Peyer's patch (tissue), 4 donors: ENCODE measurements at regions not wholly inside any gene's neighbourhood (a gene's known extent, or its start where the extent isn't known, plus 50 kb on each side); places are given as distances from the start of the nearest gene placed in this dataset.

Experiments used
- POLR2A ChIP-seq, 2 donors: fragments of 450-650 bp; IDR thresholded peaks; one replicate each; pipeline ENCODE4 v1.5.1; 2017; ENCODE audit warnings: antibody characterized with exemption in 2 of 2, mild to moderate bottlenecking in 2 of 2, moderate library complexity in 2 of 2
- TF ChIP-seq, protein P1 (sequence below), 6 experiments: fragments of 450-650 bp in 4 of 6; fragments of 200-600 bp in 2 of 6; sonication (generic) in 1 of 6; IDR thresholded peaks; one replicate each; pipeline ENCODE4 v1.5.1; 2017 to 2019; ENCODE audit warnings: antibody characterized with exemption in 6 of 6, mild to moderate bottlenecking in 3 of 6, moderate library complexity in 1 of 6

- TF ChIP-seq, protein P1, sequence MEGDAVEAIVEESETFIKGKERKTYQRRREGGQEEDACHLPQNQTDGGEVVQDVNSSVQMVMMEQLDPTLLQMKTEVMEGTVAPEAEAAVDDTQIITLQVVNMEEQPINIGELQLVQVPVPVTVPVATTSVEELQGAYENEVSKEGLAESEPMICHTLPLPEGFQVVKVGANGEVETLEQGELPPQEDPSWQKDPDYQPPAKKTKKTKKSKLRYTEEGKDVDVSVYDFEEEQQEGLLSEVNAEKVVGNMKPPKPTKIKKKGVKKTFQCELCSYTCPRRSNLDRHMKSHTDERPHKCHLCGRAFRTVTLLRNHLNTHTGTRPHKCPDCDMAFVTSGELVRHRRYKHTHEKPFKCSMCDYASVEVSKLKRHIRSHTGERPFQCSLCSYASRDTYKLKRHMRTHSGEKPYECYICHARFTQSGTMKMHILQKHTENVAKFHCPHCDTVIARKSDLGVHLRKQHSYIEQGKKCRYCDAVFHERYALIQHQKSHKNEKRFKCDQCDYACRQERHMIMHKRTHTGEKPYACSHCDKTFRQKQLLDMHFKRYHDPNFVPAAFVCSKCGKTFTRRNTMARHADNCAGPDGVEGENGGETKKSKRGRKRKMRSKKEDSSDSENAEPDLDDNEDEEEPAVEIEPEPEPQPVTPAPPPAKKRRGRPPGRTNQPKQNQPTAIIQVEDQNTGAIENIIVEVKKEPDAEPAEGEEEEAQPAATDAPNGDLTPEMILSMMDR (IDR thresholded peaks at IDR 0.05), result no peak
- TF ChIP-seq POLR2A (IDR thresholded peaks at IDR 0.05), result no peak
Observed at GRCh38 chr15:26449291-26449690, 323.6 kb downstream of the GABRB3 start.
